ENCODE measurements at regions not wholly inside any gene's neighbourhood (a gene's known extent, or its start where the extent isn't known, plus 50 kb on each side); places are given as distances from the start of the nearest gene placed in this dataset.
"Not testable (repeated sequence)": the region's sequence is repeated elsewhere in the genome, so short reads cannot be mapped to it uniquely, and the experiment has no call there.

DNA sequence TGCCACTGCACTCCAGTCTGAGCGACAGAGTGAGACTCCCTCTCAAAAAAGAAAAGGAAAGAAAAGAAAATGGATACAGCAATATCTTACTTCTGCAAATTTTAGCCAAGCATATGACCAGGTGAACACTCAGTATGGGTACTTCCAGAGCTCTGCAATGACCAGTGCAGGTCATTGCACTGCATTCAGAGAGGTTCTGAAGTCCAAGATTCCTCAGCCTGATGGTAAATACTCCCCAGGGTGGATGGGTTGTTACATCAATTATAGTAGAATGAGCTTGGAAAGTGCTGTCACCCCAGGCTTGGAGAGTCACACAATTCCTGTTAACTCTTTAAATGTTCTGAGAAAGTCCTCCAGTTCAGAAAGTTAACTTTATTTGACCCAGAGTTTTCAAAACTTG is 103.7 kb downstream of the RPLP1 start:
- no peak overlapping the region for H3K4me3 Mint-ChIP-seq
- no peak overlapping the region for H3K27ac Mint-ChIP-seq
- peaks cover 7% of the 10 kb centered on the region for H3K36me3 Mint-ChIP-seq
- no peaks in the 10 kb centered on the region for H3K4me1 Mint-ChIP-seq
- peaks cover 0 to 9% (median 6%) of the 10 kb centered on the region in 3 donors for H3K9me3 Mint-ChIP-seq
- H3K27me3 Mint-ChIP-seq: no peaks in the 10 kb centered on the region

DNA sequence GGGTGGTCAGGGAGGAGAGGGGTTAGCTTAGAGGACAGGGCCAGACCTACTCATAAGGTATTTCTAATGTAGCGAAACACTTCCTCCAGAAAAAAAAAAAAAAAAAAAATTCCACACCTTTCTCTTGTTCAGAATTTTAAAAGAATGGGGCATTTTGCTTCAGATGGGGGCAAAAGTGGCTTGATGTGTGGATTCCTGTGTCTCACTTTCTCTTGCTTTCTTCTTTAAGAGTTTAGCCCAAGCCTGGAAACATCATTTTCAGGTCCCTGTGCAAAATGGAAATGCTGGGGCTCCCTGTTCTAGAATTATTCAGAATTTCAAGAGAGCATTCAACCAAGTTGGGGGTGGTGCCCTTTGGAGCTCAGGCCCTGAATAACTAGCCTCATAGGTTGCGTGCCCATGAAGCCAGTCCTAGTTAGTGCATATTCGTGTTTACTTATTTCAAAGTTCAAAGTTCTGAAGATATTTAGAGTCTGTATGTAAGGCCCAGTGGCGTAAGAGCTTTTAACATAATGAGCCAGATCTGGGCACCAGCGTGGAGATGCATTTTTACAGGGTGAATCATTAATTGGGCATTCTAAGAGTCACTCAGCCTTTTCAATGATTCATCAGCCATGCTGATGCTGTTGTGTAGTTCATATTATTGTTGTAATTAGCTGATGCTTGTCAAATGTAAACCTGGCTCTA is 104.5 kb downstream of the RPLP1 start:
- H3K27me3 Mint-ChIP-seq: peaks cover 4% of the 10 kb centered on the region
- H3K9me3 Mint-ChIP-seq: peaks cover 0 to 3% (median 0%) of the 10 kb centered on the region in 3 donors

DNA sequence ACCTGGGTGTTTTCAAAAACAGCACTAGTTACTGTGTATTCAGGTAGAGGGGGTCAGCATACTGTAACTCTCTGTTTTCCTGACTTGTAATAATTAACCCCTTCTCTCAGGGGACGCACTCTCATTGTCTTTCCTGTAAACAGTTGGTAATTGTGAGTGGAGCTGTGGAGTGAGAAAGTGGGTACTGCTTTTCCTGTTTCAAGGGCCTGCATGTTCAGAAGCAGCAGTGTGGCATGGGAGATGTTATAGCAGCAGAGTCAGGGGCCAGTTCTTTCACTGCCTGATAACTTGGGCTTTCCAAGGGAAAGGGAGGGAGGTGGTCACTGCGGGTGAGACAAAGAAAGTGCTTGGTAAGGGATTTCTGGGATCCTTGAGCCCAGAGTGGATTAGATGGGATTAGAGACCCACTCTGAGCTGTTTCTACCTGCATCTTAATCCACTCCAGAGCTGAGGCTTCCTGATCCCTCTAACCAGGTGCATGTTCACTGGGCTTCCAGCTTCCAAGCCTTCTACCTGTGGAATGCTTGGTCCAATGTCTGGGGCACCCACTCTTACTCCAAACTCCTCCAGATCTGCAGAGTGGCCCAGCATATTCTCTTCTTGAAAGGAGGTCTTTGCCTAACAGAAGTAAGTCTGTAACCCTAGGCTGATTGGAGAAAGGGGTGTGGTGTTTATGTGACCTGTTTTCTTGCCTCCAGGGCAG is 105.2 kb downstream of the RPLP1 start:
- Mint-ChIP-seq H3K4me1 (no peaks in the 10 kb centered on the region), H3K27ac (no peak overlapping the region), H3K27me3 (peaks cover 6% of the 10 kb centered on the region), H3K36me3 (peaks cover 4% of the 10 kb centered on the region), H3K9me3 (no peaks in the 10 kb centered on the region), H3K4me3 (no peak overlapping the region)

More for the DNA sequence above, 104.5 kb downstream of the RPLP1 start:
- no peaks in the 10 kb centered on the region for H3K4me1 Mint-ChIP-seq
- peaks cover 4% of the 10 kb centered on the region for H3K36me3 Mint-ChIP-seq
- H3K27ac Mint-ChIP-seq: no peak overlapping the region
- no peak overlapping the region for H3K4me3 Mint-ChIP-seq

DNA sequence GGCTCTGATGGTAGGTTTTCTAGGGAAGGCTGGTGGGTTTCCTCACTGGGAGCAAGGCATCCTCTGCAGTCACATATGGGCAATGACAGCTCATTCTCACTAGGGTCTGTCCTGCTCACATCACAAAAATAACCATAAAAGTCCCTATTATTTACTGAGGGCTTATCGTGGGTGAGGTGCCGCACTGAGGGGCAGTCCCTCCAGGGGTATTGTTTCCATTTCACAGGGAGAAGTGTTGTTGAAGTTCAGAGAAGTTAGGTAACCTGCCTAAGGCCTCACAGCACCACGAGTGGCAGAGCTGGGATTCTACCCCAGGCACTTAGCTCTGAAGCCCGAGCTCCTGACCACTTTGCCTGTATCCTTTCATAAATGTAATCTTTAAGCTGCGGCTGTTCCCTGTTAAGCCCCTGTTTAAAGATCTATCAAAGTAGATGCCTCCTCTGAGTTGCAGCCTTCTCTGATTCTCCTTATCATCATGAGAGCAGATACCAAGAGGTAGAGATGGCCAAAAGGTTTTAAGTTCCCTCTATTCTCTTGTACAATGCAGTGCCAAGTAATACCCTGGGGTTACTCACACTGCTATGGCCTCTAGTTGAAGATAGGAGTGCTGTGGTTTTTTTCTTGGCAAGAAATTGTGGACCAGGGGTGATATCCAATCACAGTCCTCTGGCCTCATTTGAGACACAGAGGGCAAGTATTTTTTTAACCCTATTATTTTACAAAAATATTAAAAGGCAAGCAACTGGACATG is 107.0 kb downstream of the RPLP1 start:
- Mint-ChIP-seq H3K36me3 (peaks cover 1% of the 10 kb centered on the region), H3K4me1 (no peaks in the 10 kb centered on the region), H3K27me3 (peaks cover 9% of the 10 kb centered on the region), H3K9me3 (no peaks in the 10 kb centered on the region), H3K27ac (no peak overlapping the region), H3K4me3 (no peak overlapping the region)

DNA sequence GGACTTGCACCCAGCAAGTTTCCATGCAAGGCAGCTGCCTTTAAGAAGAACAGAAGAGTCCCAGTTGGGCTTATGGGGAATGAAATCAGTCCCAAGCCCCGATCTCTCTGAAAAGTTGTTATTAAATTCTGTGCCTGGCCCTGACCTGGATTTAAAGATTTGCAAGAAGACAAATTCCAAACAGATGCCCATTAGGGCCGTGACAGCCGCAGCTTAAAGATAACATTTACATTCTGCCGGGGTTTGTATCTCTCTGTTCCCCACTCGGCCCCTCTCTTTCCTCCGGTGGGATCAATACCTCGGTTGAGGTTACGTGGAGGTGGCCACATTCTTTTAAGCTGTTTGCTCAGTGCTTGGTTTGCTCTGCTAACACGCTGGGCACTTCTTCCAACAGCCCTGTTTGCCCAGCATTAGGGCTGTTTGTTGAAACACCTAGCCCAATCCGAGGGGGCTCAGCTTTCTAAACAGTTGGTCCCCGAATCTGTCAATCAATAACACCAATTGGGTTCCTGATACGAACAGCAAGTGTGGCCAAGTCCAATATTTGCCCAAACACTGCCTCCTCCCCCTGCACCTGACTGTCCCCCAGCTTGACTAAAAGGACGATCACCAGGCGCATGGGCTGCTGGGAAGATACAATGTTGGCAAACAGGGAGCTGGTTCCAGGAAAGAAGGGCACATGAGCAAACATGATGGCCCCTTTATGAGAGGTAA is 108.6 kb downstream of the RPLP1 start:
- Mint-ChIP-seq H3K27me3 (peaks cover 9% of the 10 kb centered on the region), H3K9me3 (no peaks in the 10 kb centered on the region), H3K4me1 (no peaks in the 10 kb centered on the region), H3K36me3 (peaks cover 1% of the 10 kb centered on the region), H3K27ac (no peak overlapping the region), H3K4me3 (peak overlapping the region in 1 of 4 donors; percentile 54)

DNA sequence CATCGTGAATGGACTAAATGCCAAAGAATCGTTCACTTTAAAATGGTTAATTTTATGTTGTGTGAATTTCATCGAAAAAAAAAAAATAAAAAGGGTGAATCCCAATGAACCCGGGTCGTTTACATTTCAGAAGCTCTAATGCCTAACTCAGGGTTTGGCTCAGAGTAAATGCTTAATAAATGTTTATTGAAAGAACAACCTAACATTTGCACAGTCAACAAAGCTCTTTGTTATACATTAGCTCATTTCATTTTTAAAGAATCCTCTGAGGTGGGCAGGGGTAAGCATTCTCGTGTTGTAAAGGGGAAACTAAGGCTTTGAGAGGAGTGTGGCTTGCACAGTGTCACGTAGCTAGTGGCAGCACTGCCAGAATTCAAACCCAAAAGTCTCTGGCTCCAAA is 109.5 kb downstream of the RPLP1 start:
- Mint-ChIP-seq H3K27ac (no peak overlapping the region), H3K4me1 (no peaks in the 10 kb centered on the region), H3K36me3 (peaks cover 1% of the 10 kb centered on the region), H3K4me3 (no peak overlapping the region), H3K9me3 (no peaks in the 10 kb centered on the region), H3K27me3 (peaks cover 9% of the 10 kb centered on the region)

DNA sequence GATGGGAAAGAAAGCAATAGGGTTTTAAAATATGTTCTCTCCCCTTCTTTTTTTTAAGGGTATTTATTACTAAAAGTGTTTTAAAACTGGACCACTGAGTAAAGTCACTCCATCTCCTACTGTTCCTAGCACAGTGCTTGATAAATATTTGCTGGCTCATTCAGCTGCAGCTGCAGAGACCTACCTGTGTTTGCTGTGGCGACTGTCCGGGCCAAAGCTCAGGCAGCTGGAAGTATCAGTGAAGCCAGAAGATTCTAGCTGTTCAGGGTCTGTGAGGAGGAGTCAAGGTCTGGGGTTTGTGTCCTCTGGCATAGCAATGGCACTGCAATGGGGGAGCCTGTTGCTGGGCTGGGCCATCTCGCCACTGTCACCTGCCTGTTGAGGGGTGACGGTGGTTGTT is 109.9 kb downstream of the RPLP1 start:
- Mint-ChIP-seq H3K9me3 (no peaks in the 10 kb centered on the region), H3K4me1 (no peaks in the 10 kb centered on the region), H3K36me3 (peaks cover 1% of the 10 kb centered on the region), H3K4me3 (no peak overlapping the region), H3K27ac (no peak overlapping the region), H3K27me3 (peaks cover 9% of the 10 kb centered on the region)

DNA sequence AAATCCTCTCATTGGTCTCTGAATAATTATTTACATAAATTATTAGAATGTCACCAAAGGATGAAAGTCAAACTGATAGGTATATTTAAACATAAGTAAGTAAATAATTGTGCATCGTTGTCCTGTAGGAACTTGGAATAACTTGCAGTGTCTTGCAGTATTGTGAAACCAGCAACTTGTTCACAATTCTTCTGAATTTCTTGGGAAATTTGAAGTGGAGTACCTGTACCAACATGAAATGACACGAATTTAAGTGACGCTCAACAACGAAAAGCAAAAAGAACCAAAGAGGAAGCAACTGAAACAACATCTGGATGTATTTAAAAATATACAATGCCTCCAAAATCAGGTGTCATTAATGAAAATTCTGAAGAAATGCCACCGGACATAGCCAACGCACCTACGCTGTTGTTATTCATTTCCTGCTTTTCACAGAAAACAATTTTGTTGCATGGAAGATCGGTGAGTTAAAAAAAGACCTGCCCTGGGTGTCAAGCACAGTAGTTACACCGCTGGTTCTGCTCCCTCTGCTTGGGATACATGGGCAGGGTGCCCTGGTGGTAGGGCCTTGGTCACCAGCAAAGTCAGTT is 112.5 kb downstream of the RPLP1 start:
- Mint-ChIP-seq H3K4me1 (no peaks in the 10 kb centered on the region), H3K4me3 (peak overlapping the region in 1 of 4 donors; percentile 27)

DNA sequence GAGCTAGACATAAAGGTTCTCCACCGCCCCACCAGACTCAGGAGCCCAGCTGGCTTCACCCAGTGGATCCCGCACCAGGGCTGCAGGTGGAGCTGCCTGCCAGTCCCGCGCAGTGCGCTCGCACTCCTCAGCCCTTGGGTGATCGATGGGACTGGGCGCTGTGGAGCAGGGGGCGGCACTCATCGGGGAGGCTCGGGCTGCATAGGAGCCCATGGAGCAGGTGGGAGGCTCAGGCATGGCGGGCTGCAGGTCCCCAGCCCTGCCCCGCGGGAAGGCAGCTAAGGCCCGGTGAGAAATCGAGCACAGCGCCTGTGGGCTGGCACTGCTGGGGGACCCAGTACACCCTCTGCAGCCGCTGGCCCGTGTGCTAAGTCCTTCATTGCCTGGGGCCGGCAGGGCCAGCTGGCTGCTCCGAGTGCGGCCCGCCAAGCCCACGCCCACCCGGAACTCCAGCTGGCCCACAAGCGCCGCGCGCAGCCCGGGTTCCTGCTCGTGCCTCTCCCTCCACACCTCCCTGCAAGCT is 114.7 kb downstream of the RPLP1 start:
- not testable (repeated sequence) for H3K36me3 Mint-ChIP-seq, H3K9me3 Mint-ChIP-seq, H3K4me1 Mint-ChIP-seq, H3K27me3 Mint-ChIP-seq, H3K27ac Mint-ChIP-seq, H3K4me3 Mint-ChIP-seq

More for the DNA sequence above, 112.5 kb downstream of the RPLP1 start:
- Mint-ChIP-seq H3K36me3 (peaks cover 1% of the 10 kb centered on the region), H3K9me3 (no peaks in the 10 kb centered on the region), H3K27me3 (peaks cover 9% of the 10 kb centered on the region), H3K27ac (no peak overlapping the region)

DNA sequence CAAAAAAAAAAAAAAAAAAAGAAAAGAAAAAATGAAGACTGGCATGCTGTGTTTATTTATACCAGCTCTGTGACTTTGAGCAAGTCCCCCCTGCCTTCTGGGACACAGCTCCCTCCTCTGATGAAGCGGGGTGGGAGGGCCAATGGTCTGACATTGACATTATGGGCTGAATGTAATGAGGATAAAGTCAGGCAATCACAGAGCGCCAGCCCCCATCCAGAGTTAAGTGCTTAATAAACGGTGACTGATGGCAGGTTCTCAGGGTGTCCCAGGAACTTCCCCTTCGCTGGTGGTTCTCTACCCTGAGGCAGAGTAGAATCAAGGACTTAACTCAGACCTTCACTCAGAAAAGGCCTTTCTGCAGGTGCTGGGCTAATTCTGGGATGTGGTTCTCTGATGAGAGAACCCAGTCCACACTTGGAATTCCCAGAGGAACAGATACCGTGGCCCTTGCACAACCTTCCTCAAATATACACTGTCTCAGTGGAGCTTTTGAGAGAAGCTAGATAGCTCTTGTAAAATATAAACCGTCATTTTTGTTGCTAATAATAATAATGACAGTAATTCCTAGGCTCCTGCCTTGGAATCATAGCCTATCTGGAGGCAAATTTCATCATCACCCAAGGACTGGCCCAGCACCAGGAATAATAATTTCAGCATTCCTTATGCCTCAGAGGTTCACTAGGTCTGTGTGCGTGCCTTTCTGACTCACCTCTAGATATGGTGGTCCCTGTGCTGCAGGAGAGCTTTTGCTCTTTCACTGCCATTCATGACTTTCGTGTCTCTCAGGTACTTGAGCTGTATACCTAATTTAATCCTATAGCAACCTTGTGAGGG is 115.8 kb downstream of the RPLP1 start:
- Mint-ChIP-seq H3K27ac (no peak overlapping the region), H3K36me3 (no peaks in the 10 kb centered on the region), H3K9me3 (no peaks in the 10 kb centered on the region), H3K4me1 (no peaks in the 10 kb centered on the region), H3K4me3 (no peak overlapping the region), H3K27me3 (peaks cover 2% of the 10 kb centered on the region)

DNA sequence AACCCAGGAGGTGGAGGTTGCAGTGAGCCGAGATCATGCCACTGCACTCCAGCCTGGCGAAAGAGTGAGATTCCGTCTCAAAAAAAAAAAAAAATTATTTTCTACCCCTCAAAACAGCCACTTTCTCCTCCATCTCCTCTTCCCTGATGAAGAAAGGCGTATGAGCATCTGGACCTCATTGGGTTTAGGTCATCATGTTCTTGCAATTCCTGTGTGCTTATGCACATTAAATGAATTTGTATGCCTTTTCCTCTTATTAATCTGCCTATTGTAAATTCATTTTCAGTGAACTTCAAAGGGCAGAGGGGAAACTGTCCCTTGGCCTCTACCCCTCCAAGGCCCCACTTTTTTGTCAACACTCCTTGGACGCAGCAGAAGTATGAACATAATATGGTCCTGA is 117.8 kb downstream of the RPLP1 start:
- peaks cover 4% of the 10 kb centered on the region for H3K27me3 Mint-ChIP-seq
- no peak overlapping the region for H3K4me3 Mint-ChIP-seq
- H3K27ac Mint-ChIP-seq: no peak overlapping the region
- no peaks in the 10 kb centered on the region for H3K36me3 Mint-ChIP-seq
- H3K4me1 Mint-ChIP-seq: peaks cover 0 to 9% (median 0%) of the 10 kb centered on the region in 3 donors
- H3K9me3 Mint-ChIP-seq: no peaks in the 10 kb centered on the region

DNA sequence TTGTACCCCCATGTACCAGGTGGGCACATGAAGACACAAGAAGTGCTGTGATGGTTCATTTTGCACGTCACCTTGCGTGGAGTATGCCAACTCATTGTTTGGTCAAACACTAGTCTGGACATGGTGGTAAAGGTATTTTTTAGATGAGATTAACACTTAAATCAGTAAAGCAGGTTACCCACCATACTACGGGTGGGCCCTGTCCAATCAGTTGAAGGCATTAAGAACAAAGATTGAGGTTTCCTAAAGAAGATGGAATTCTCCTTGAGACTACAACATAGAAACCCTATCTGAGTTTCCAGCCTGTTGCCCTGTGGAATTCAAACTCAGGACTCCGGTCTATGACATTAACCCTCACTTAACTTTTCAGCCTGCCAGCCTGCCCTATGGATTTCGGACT is 118.4 kb downstream of the RPLP1 start:
- H3K4me3 Mint-ChIP-seq: no peak overlapping the region
- no peaks in the 10 kb centered on the region for H3K9me3 Mint-ChIP-seq
- no peak overlapping the region for H3K27ac Mint-ChIP-seq
- H3K27me3 Mint-ChIP-seq: peaks cover 4% of the 10 kb centered on the region
- H3K4me1 Mint-ChIP-seq: peaks cover under 1 to 12% (median 3%) of the 10 kb centered on the region in 3 donors
- no peaks in the 10 kb centered on the region for H3K36me3 Mint-ChIP-seq

DNA sequence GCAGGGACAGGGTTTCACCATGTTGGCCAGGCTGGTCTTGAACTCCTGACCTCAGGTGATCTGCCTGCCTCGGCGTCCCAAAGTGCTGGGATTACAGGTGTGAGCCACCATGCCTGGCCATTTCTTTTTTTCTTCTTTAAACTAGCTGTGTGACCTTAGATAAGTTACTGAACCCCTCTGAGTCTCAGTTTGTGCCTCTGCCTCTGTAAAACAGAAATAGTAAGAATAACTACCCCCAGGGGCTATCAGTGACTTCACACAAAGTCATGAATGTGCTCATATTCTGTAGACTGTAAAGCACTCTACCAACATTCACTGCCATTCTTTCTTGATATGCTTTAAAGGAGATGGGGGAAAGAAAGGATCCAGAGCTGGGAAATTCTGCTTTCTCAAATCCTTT is 120.7 kb downstream of the RPLP1 start:
- H3K36me3 Mint-ChIP-seq: not testable (repeated sequence)

More for the DNA sequence above, 120.7 kb downstream of the RPLP1 start:
- H3K9me3 Mint-ChIP-seq, H3K4me3 Mint-ChIP-seq, H3K27me3 Mint-ChIP-seq, H3K27ac Mint-ChIP-seq: not testable (repeated sequence)
- H3K4me1 Mint-ChIP-seq: peaks cover 5 to 19% (median 5%) of the 10 kb centered on the region in 3 donors

Measured in IgD-negative memory B cell (primary cell).